ENCODE measurements at regions not wholly inside any gene's neighbourhood (a gene's known extent, or its start where the extent isn't known, plus 50 kb on each side); places are given as distances from the start of the nearest gene placed in this dataset.

DNA sequence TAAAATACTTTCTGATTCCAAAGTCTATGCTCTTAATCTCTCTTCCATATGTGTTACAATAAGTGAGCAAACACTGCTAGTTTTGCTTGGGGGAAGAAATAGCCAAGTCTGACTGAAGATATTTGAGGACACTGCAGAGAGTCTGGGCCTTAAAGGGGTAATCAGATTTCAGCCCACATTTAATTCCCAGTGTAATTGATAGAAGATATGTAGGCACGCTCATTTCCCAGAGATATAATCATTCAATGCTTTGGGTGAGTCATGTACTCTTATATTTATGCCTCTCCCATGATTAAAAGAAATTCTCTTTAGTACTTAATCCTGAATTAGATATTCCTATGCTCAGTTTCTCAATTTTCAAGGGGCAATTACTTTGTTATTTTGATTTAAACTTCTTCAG, 178.1 kb upstream of the POM121L12 start:
- Mint-ChIP-seq H3K9me3 (peaks cover 4 to 17% of the 10 kb centered on the region in 2 donors), H3K36me3 (ENCODE audit: insufficient read depth) (no peaks in the 10 kb centered on the region), H3K4me3 (no peak overlapping the region), H3K27me3 (no peaks in the 10 kb centered on the region), H3K27ac (no peak overlapping the region), H3K4me1 (ENCODE audit: low read depth in 2 of 2) (no peaks in the 10 kb centered on the region)
- ATAC-seq (replicated peaks) (no peak), DNase-seq (no peak)

DNA sequence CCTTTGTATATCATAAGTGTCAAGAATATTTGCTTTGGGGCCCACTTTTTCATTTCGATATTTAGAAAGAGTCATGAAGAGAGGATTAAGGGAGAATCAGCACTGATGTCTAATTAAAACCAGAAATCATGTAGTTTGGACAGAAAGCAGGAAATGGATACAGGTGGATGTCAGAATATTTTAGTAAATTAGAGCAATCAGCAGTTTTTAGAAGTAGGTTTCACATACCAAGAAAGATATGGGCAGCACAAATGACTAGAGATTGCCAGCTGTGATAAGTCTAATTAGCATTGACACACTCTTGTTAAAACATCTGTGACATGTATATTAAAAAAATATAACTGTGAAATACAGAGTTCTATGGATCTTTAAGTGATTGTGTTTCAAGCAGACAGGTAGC, 180.8 kb upstream of the POM121L12 start:
- no peaks in the 10 kb centered on the region for H3K36me3 Mint-ChIP-seq (ENCODE audit: insufficient read depth)
- no peak overlapping the region for H3K27ac Mint-ChIP-seq
- no peak overlapping the region for H3K4me3 Mint-ChIP-seq
- DNase-seq = no peak
- peaks cover 4 to 17% of the 10 kb centered on the region in 2 donors for H3K9me3 Mint-ChIP-seq
- H3K27me3 Mint-ChIP-seq = no peaks in the 10 kb centered on the region
- H3K4me1 Mint-ChIP-seq (ENCODE audit: low read depth in 2 of 2) = no peaks in the 10 kb centered on the region
- no peak for ATAC-seq (replicated peaks)

DNA sequence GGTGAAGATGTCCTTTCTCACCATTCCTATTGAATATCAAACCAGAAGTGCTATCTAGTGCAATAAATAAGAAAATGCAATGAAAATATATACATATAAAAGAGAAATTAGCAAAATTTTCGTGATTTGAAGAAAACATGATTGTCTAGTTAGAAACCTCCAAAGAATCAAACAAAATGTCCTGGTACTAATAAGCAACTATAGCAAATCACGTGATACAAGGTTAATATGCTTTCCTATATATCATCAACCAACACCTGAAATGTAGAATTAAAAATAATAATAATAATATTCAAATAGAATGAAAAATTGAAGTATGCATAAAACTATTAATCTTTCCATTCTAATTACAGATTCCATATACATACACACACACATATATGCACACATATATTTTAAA, 183.9 kb upstream of the POM121L12 start:
- DNase-seq (no peak), ATAC-seq (replicated peaks) (no peak)
- no peak overlapping the region for H3K27ac Mint-ChIP-seq
- no peaks in the 10 kb centered on the region for H3K27me3 Mint-ChIP-seq
- no peak overlapping the region for H3K4me3 Mint-ChIP-seq
- no peaks in the 10 kb centered on the region for H3K4me1 Mint-ChIP-seq (ENCODE audit: low read depth in 2 of 2)
- H3K36me3 Mint-ChIP-seq (ENCODE audit: insufficient read depth) = no peaks in the 10 kb centered on the region
- H3K9me3 Mint-ChIP-seq = peaks cover 4 to 8% of the 10 kb centered on the region in 2 donors

GRCh38 chr7:52843436-52843835, 192.0 kb upstream of the POM121L12 start:
- DNase-seq (no peak), ATAC-seq (replicated peaks) (no peak)
- no peaks in the 10 kb centered on the region for H3K36me3 Mint-ChIP-seq (ENCODE audit: insufficient read depth)
- peaks cover under 1 to 5% of the 10 kb centered on the region in 2 donors for H3K9me3 Mint-ChIP-seq
- H3K27me3 Mint-ChIP-seq = no peaks in the 10 kb centered on the region
- H3K4me1 Mint-ChIP-seq (ENCODE audit: low read depth in 2 of 2) = no peaks in the 10 kb centered on the region
- no peak overlapping the region for H3K27ac Mint-ChIP-seq
- H3K4me3 Mint-ChIP-seq = no peak overlapping the region

DNA sequence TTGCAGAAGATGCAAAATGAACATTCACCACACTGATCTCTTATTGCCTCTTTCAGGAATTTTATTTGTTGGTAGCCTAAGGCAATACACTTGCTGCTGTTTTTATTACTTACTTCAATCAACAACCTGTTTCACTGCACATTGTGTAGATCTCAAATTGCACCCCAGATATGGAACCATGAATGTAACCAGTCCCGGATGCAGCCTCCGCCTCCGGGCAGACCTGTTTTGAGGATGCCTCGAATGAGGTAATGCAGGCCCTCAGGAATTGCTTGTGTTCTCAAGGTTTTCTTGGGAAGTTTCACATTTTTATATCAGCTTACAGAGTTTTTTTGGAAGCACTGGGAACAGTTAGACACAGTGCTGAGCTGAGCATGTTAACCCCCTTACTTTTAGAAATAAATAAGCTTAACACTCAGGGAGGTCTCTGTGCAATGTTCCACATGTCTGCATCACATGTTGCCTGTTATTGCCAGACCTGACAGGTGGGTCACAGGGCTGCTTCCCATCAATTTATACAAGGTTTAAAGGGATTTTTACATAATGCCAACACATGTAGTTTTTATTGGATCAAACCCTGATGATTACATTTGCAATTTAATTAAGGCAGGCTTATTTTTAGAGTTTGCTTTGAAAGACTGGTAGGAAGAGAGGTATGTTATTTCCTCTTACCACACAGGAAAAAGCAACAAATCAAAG, 193.1 kb upstream of the POM121L12 start:
- Mint-ChIP-seq H3K4me1 (ENCODE audit: low read depth in 2 of 2) (no peaks in the 10 kb centered on the region), H3K27ac (no peak overlapping the region), H3K27me3 (no peaks in the 10 kb centered on the region), H3K4me3 (no peak overlapping the region), H3K36me3 (ENCODE audit: insufficient read depth) (no peaks in the 10 kb centered on the region), H3K9me3 (peaks cover 11 to 13% of the 10 kb centered on the region in 2 donors)
- DNase-seq (no peak), ATAC-seq (replicated peaks) (no peak)

DNA sequence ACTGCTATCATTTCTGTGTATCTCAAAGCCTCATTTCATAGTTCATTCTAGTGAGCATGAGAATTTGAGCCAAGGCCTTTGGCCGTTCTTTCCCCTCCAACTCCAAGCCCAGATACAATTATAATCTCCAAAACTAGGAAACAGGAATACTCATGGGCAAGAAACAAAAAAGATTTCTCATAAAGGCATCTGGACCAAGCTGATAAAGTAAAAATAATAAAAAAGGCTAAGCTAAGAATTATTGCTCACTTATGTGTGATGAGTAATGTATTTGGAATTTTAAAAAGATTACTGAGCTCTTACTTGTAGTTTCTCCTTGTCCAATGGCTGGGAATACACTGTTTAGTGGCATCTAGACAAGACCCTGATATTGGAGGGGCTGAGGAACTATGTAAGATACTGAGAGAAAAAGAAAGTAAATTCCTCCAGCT, 196.4 kb upstream of the POM121L12 start:
- H3K27ac Mint-ChIP-seq = no peak overlapping the region
- no peak for ATAC-seq (replicated peaks)
- no peak for DNase-seq
- H3K27me3 Mint-ChIP-seq = no peaks in the 10 kb centered on the region
- H3K4me1 Mint-ChIP-seq (ENCODE audit: low read depth in 2 of 2) = no peaks in the 10 kb centered on the region
- H3K4me3 Mint-ChIP-seq = no peak overlapping the region
- H3K9me3 Mint-ChIP-seq = peaks cover 11 to 12% of the 10 kb centered on the region in 2 donors
- H3K36me3 Mint-ChIP-seq (ENCODE audit: insufficient read depth) = no peaks in the 10 kb centered on the region

GRCh38 chr7:52831321-52831720, 204.1 kb upstream of the POM121L12 start:
- peaks cover 14 to 20% of the 10 kb centered on the region in 2 donors for H3K9me3 Mint-ChIP-seq
- DNase-seq = no peak
- no peak overlapping the region for H3K27ac Mint-ChIP-seq
- no peaks in the 10 kb centered on the region for H3K4me1 Mint-ChIP-seq (ENCODE audit: low read depth in 2 of 2)
- no peak overlapping the region for H3K4me3 Mint-ChIP-seq
- H3K36me3 Mint-ChIP-seq (ENCODE audit: insufficient read depth) = no peaks in the 10 kb centered on the region
- H3K27me3 Mint-ChIP-seq = no peaks in the 10 kb centered on the region
- ATAC-seq (replicated peaks) = no peak

- H3K4me3 Mint-ChIP-seq = no peak overlapping the region
- no peaks in the 10 kb centered on the region for H3K4me1 Mint-ChIP-seq (ENCODE audit: low read depth in 2 of 2)
- H3K27ac Mint-ChIP-seq = no peak overlapping the region
- no peaks in the 10 kb centered on the region for H3K27me3 Mint-ChIP-seq
- H3K36me3 Mint-ChIP-seq (ENCODE audit: insufficient read depth) = no peaks in the 10 kb centered on the region
- H3K9me3 Mint-ChIP-seq = peaks cover 13 to 22% of the 10 kb centered on the region in 2 donors
- no peak for DNase-seq
- ATAC-seq (replicated peaks) = no peak
Observed at GRCh38 chr7:52830801-52831200, 204.6 kb upstream of the POM121L12 start.

- peaks cover 17 to 22% of the 10 kb centered on the region in 2 donors for H3K9me3 Mint-ChIP-seq
- H3K27me3 Mint-ChIP-seq = no peaks in the 10 kb centered on the region
- DNase-seq (no peak), ATAC-seq (replicated peaks) (no peak)
- no peaks in the 10 kb centered on the region for H3K4me1 Mint-ChIP-seq (ENCODE audit: low read depth in 2 of 2)
- no peaks in the 10 kb centered on the region for H3K36me3 Mint-ChIP-seq (ENCODE audit: insufficient read depth)
- no peak overlapping the region for H3K4me3 Mint-ChIP-seq
- no peak overlapping the region for H3K27ac Mint-ChIP-seq
Observed at GRCh38 chr7:52826515-52827265, 208.7 kb upstream of the POM121L12 start.

- Mint-ChIP-seq H3K27ac (no peak overlapping the region), H3K27me3 (no peaks in the 10 kb centered on the region), H3K4me1 (ENCODE audit: low read depth in 2 of 2) (no peaks in the 10 kb centered on the region), H3K9me3 (peaks cover 17 to 22% of the 10 kb centered on the region in 2 donors), H3K4me3 (no peak overlapping the region), H3K36me3 (ENCODE audit: insufficient read depth) (no peaks in the 10 kb centered on the region)
- no peak for ATAC-seq (replicated peaks)
- no peak for DNase-seq
Observed at GRCh38 chr7:52825611-52826010, 209.8 kb upstream of the POM121L12 start.

- no peak overlapping the region for H3K4me3 Mint-ChIP-seq
- no peak for DNase-seq
- no peak overlapping the region for H3K27ac Mint-ChIP-seq
- H3K27me3 Mint-ChIP-seq = no peaks in the 10 kb centered on the region
- peaks cover 6% of the 10 kb centered on the region in 2 donors for H3K9me3 Mint-ChIP-seq
- H3K36me3 Mint-ChIP-seq (ENCODE audit: insufficient read depth) = no peaks in the 10 kb centered on the region
- H3K4me1 Mint-ChIP-seq (ENCODE audit: low read depth in 2 of 2) = no peaks in the 10 kb centered on the region
- ATAC-seq (replicated peaks) = no peak
Observed at GRCh38 chr7:52811537-52811936, 223.9 kb upstream of the POM121L12 start.

DNA sequence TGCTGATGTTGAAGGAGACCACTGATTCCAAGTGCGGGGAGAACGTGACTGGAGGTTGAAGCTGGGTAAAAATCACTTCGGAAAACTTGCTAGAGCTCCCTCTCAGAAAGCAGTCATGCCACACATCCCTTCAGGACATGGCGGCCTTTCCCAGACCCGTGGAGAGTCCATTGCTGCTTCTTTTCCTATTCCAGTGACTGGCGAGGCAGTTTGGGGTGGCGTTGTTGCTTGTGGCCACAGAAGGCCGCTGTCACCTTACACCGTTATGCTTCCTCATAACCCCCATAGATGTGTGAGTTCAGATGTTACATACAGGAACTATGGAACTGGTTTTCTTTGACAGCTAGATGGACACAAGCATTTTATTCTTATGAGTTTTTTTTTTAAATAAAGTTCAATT, 235.6 kb upstream of the POM121L12 start:
- no peaks in the 10 kb centered on the region for H3K36me3 Mint-ChIP-seq (ENCODE audit: insufficient read depth)
- no peaks in the 10 kb centered on the region for H3K4me1 Mint-ChIP-seq (ENCODE audit: low read depth in 2 of 2)
- H3K9me3 Mint-ChIP-seq = peaks cover 8 to 26% of the 10 kb centered on the region in 2 donors
- no peak overlapping the region for H3K4me3 Mint-ChIP-seq
- no peak for DNase-seq
- no peak overlapping the region for H3K27ac Mint-ChIP-seq
- no peaks in the 10 kb centered on the region for H3K27me3 Mint-ChIP-seq
- no peak for ATAC-seq (replicated peaks)

- ATAC-seq (replicated peaks) (no peak), DNase-seq (no peak)
- Mint-ChIP-seq H3K4me3 (no peak overlapping the region), H3K27ac (no peak overlapping the region), H3K9me3 (peaks cover 4 to 15% of the 10 kb centered on the region in 2 donors), H3K36me3 (ENCODE audit: insufficient read depth) (no peaks in the 10 kb centered on the region), H3K4me1 (ENCODE audit: low read depth in 2 of 2) (no peaks in the 10 kb centered on the region), H3K27me3 (no peaks in the 10 kb centered on the region)
Observed at GRCh38 chr7:52797801-52798200, 237.6 kb upstream of the POM121L12 start.

- no peaks in the 10 kb centered on the region for H3K27me3 Mint-ChIP-seq
- H3K36me3 Mint-ChIP-seq (ENCODE audit: insufficient read depth) = no peaks in the 10 kb centered on the region
- DNase-seq (no peak), ATAC-seq (replicated peaks) (no peak)
- H3K9me3 Mint-ChIP-seq = peaks cover 5 to 13% of the 10 kb centered on the region in 2 donors
- H3K27ac Mint-ChIP-seq = no peak overlapping the region
- no peaks in the 10 kb centered on the region for H3K4me1 Mint-ChIP-seq (ENCODE audit: low read depth in 2 of 2)
- no peak overlapping the region for H3K4me3 Mint-ChIP-seq
Observed at GRCh38 chr7:52794621-52795020, 240.8 kb upstream of the POM121L12 start.
